ENCODE measurements at regions not wholly inside any gene's neighbourhood (a gene's known extent, or its start where the extent isn't known, plus 50 kb on each side); places are given as distances from the start of the nearest gene placed in this dataset.

DNA sequence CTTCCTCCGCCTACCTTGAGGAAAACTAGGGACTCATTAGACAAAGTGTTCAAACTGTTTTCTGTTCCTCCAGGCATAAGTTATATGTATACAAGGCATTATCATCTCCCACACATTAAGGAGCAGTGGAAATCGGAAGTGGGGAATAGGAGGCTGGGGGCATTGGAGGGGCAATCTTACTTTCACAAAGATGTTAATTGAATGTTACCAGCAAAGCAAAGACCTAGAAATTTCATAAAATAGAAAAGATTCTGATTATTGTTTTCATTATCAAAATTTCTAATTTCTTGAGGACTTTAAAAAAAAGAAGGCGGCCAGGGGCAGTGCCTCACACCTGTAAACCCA lies 501.7 kb upstream of the JARID2 start:
- Histone ChIP-seq H3K36me3 (ENCODE audit: control insufficient read depth in 4 of 4, insufficient read depth in 4 of 4, low read length in 3 of 4) (no peaks in the 10 kb centered on the region), H3K4me3 (ENCODE audit: control insufficient read depth in 1 of 7, extremely low read depth in 1 of 7, insufficient read depth in 4 of 7, low read depth in 2 of 7, low read length in 6 of 7) (no peak overlapping the region), H3K9me3 (ENCODE audit: control extremely low read depth in 1 of 5, control insufficient read depth in 4 of 5, insufficient read depth in 2 of 5, low read depth in 1 of 5, low read length in 4 of 5) (peaks cover 0 to 3% (median 0%) of the 10 kb centered on the region in 5 experiments), H3K4me1 (ENCODE audit: control extremely low read depth in 1 of 4, control insufficient read depth in 4 of 4, insufficient read depth in 4 of 4, low read length in 3 of 4) (peaks cover 2 to 7% (median 6%) of the 10 kb centered on the region in 4 experiments), H3K27ac (ENCODE audit: insufficient read depth in 1 of 2, low read depth in 1 of 2, low read length in 2 of 2, poor library complexity in 1 of 2, severe bottlenecking in 2 of 2) (no peak overlapping the region), H3K27me3 (replicated peaks in 2 of 5; ENCODE audit: control insufficient read depth in 4 of 5, insufficient read depth in 5 of 5, low read length in 4 of 5) (no peaks in the 10 kb centered on the region)
- CTCF ChIA-PET, result no interaction called here
- DNase-seq, result no peak
- WGBS (ENCODE audit: insufficient coverage), result 100% methylated on average over 1 of the region's 3 CpGs
- POLR2A ChIA-PET, result interaction anchor here (0.6 kb wide), 1 partner anchor 487 kb away, joined by 4 read pairs; no protein-coding TSS in a partner anchor

DNA sequence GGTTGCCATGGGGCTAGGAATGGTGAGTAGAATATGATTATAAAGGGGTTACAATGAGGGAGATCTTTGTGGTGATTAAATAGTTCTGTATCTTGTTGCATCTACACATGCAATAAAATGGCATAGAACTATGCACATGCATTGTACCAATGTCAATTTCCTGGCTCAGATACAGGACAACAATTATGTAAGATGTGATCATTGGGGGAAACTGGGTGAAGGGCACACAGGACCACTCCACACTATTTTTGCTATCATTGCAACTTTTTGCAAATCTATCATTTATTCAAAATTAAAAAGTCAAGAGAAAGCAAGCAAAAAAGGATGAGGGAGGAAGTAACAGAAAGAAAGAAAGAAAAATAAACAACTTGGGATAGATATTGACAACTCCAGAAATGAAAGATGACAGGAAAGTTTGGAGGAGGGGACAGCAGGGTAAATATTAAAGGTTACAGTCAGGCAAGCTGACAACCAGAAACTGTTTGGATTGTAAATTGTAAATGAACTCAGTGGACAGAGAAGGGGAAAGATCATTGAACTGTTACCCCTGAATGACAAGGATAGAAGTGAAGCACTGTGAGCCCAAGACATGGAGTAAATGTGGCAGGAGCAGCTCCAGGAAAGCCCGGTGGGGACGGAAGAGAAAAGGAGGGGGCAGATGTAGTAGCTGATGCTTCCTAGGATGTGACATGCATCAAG lies 499.6 kb upstream of the JARID2 start:
- peaks cover 0 to 5% (median 2%) of the 10 kb centered on the region in 4 experiments for H3K4me1 ChIP-seq (ENCODE audit: control extremely low read depth in 1 of 4, control insufficient read depth in 4 of 4, insufficient read depth in 4 of 4, low read length in 3 of 4)
- no peak for DNase-seq
- no peaks in the 10 kb centered on the region for H3K27me3 ChIP-seq (replicated peaks in 2 of 5; ENCODE audit: control insufficient read depth in 4 of 5, insufficient read depth in 5 of 5, low read length in 4 of 5)
- WGBS (ENCODE audit: insufficient coverage), result 100% methylated on average over 2 of the region's 2 CpGs
- ChIA-PET POLR2A (no interaction called here), CTCF (no interaction called here)
- H3K9me3 ChIP-seq (ENCODE audit: control extremely low read depth in 1 of 5, control insufficient read depth in 4 of 5, insufficient read depth in 2 of 5, low read depth in 1 of 5, low read length in 4 of 5), result peaks cover 0 to 3% (median 0%) of the 10 kb centered on the region in 5 experiments
- H3K27ac ChIP-seq (ENCODE audit: insufficient read depth in 1 of 2, low read depth in 1 of 2, low read length in 2 of 2, poor library complexity in 1 of 2, severe bottlenecking in 2 of 2), result no peak overlapping the region
- H3K4me3 ChIP-seq (ENCODE audit: control insufficient read depth in 1 of 7, extremely low read depth in 1 of 7, insufficient read depth in 4 of 7, low read depth in 2 of 7, low read length in 6 of 7), result no peak overlapping the region
- H3K36me3 ChIP-seq (ENCODE audit: control insufficient read depth in 4 of 4, insufficient read depth in 4 of 4, low read length in 3 of 4), result no peaks in the 10 kb centered on the region

DNA sequence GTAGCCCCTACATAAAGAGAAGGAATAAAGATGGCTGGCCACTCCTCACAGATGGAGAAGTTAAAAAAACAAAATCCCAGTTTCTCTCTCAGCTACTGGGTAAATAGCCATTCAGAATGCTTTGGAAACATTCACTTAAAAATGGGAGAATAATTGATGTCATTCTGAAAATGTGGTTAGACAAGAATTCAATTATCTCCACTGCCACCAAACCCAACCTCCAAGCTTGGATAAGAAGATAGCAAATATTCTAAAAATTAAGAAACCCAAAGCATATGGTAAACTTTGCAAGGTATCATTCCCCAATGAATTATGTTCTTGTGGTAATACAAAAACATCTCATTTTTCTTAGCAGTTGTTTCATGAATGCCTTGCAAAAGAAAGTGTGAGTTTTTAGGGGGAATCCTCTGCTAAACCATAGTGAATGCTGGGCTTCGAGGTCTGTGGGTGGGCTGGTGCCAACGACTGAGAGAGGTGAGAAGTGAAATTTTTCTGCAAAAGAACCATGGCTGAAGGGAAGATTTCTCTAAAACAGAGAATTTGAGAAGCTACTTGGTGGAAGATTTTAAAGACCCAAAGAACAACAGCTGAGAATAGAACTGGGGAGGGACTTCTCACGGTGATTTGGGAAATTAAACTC lies 497.9 kb upstream of the JARID2 start:
- DNase-seq, result no peak
- 87% methylated on average over 3 of the region's 3 CpGs for WGBS (ENCODE audit: insufficient coverage)
- Histone ChIP-seq H3K4me3 (ENCODE audit: control insufficient read depth in 1 of 7, extremely low read depth in 1 of 7, insufficient read depth in 4 of 7, low read depth in 2 of 7, low read length in 6 of 7) (no peak overlapping the region), H3K4me1 (ENCODE audit: control extremely low read depth in 1 of 4, control insufficient read depth in 4 of 4, insufficient read depth in 4 of 4, low read length in 3 of 4) (peaks cover 0 to 5% (median 2%) of the 10 kb centered on the region in 4 experiments), H3K9me3 (ENCODE audit: control extremely low read depth in 1 of 5, control insufficient read depth in 4 of 5, insufficient read depth in 2 of 5, low read depth in 1 of 5, low read length in 4 of 5) (peaks cover 0 to 3% (median 0%) of the 10 kb centered on the region in 5 experiments), H3K27ac (ENCODE audit: insufficient read depth in 1 of 2, low read depth in 1 of 2, low read length in 2 of 2, poor library complexity in 1 of 2, severe bottlenecking in 2 of 2) (no peak overlapping the region), H3K36me3 (ENCODE audit: control insufficient read depth in 4 of 4, insufficient read depth in 4 of 4, low read length in 3 of 4) (no peaks in the 10 kb centered on the region), H3K27me3 (replicated peaks in 2 of 5; ENCODE audit: control insufficient read depth in 4 of 5, insufficient read depth in 5 of 5, low read length in 4 of 5) (no peaks in the 10 kb centered on the region)
- ChIA-PET POLR2A (no interaction called here), CTCF (no interaction called here)

DNA sequence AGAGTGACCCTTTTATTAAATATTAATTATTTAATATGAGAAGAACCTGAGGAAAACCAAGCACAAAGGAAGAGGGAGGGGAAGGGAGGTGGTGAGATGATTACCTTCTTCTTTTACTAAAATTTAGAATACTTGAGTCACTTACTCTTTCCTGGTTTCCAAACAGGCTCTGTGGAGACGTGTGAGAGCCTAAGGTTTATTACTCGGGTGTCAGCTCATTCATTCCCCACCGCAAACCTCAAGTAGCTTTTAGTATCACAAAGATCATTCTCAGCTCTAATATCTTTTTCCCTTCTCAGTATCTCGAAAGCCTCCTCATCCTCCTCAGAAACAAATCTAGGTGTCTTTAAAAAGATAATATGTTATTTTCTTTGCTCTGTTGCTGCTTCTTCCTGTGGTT lies 497.2 kb upstream of the JARID2 start:
- no peak overlapping the region for H3K27ac ChIP-seq (ENCODE audit: insufficient read depth in 1 of 2, low read depth in 1 of 2, low read length in 2 of 2, poor library complexity in 1 of 2, severe bottlenecking in 2 of 2)
- H3K36me3 ChIP-seq (ENCODE audit: control insufficient read depth in 4 of 4, insufficient read depth in 4 of 4, low read length in 3 of 4), result no peaks in the 10 kb centered on the region
- peaks cover 0 to 1% (median under 1%) of the 10 kb centered on the region in 4 experiments for H3K4me1 ChIP-seq (ENCODE audit: control extremely low read depth in 1 of 4, control insufficient read depth in 4 of 4, insufficient read depth in 4 of 4, low read length in 3 of 4)
- H3K4me3 ChIP-seq (ENCODE audit: control insufficient read depth in 1 of 7, extremely low read depth in 1 of 7, insufficient read depth in 4 of 7, low read depth in 2 of 7, low read length in 6 of 7), result no peak overlapping the region
- ChIA-PET POLR2A (no interaction called here), CTCF (no interaction called here)
- peaks cover 0 to 3% (median 0%) of the 10 kb centered on the region in 5 experiments for H3K9me3 ChIP-seq (ENCODE audit: control extremely low read depth in 1 of 5, control insufficient read depth in 4 of 5, insufficient read depth in 2 of 5, low read depth in 1 of 5, low read length in 4 of 5)
- 94% methylated on average over 2 of the region's 4 CpGs for WGBS (ENCODE audit: insufficient coverage)
- H3K27me3 ChIP-seq (replicated peaks in 2 of 5; ENCODE audit: control insufficient read depth in 4 of 5, insufficient read depth in 5 of 5, low read length in 4 of 5), result no peaks in the 10 kb centered on the region
- no peak for DNase-seq

DNA sequence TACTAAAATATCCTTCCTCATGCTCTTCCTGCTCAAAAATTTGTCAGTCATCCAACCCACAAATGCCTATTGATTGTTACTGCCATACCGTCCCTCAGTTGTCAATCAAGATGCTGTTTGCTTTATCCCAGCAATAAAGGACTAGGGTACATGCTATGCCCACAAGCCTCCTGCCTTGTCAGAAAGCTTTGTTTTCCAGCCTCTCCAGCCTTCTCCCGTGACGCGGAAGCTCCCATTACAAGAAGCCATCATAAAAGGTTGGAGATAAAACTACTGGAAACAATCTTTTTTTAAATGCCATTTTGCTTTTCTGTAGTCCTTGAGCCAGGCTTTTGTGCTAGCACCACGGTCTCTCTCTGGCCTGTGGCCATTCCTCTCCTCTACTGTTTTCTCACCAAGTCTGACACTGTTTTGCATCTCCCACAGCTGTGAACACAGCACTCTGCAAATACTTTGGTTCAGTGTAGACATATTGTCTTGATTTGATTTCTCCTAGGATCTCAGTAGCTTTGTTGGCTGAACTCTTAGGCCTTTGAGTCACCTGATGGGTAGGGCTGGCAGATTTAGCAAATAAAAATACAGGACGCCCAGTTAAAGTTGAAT lies 495.7 kb upstream of the JARID2 start:
- Histone ChIP-seq H3K4me3 (ENCODE audit: control insufficient read depth in 1 of 7, extremely low read depth in 1 of 7, insufficient read depth in 4 of 7, low read depth in 2 of 7, low read length in 6 of 7) (no peak overlapping the region), H3K27me3 (replicated peaks in 2 of 5; ENCODE audit: control insufficient read depth in 4 of 5, insufficient read depth in 5 of 5, low read length in 4 of 5) (no peaks in the 10 kb centered on the region), H3K36me3 (ENCODE audit: control insufficient read depth in 4 of 4, insufficient read depth in 4 of 4, low read length in 3 of 4) (no peaks in the 10 kb centered on the region), H3K27ac (ENCODE audit: insufficient read depth in 1 of 2, low read depth in 1 of 2, low read length in 2 of 2, poor library complexity in 1 of 2, severe bottlenecking in 2 of 2) (no peak overlapping the region), H3K4me1 (ENCODE audit: control extremely low read depth in 1 of 4, control insufficient read depth in 4 of 4, insufficient read depth in 4 of 4, low read length in 3 of 4) (no peaks in the 10 kb centered on the region), H3K9me3 (ENCODE audit: control extremely low read depth in 1 of 5, control insufficient read depth in 4 of 5, insufficient read depth in 2 of 5, low read depth in 1 of 5, low read length in 4 of 5) (peaks cover 0 to 3% (median 0%) of the 10 kb centered on the region in 5 experiments)
- ChIA-PET POLR2A (interaction anchor here (0.7 kb wide), 1 partner anchor 316 kb away, joined by 3 read pairs; no protein-coding TSS in a partner anchor), CTCF (no interaction called here)
- DNase-seq, result no peak
- 93% methylated on average over 5 of the region's 6 CpGs for whole genome bisulfite sequencing (ENCODE audit: insufficient coverage)

DNA sequence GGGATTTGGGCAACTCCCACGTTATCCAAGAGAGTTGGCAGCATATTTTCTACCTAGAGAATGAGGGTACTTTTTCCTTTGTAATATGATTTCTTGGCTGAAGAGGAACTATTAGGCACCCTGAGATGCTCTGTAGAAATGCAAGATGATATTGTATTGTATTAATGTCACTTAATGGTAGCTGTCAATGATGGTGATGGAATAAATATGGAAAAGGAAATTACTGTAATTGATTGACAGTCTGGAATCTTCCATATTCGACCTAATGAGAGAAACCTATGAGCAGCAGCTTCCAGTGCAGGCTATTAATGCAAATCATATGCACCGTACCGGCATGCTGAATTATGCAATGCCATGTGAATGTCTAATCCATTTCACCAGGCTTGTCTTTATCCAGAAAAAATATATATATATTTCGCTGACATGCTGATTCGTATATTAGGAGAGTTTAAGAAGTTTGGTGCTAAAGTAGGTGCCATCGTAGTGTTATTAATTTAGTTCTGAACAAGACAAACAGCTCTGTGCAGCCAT lies 494.2 kb upstream of the JARID2 start:
- H3K27me3 ChIP-seq (replicated peaks in 2 of 5; ENCODE audit: control insufficient read depth in 4 of 5, insufficient read depth in 5 of 5, low read length in 4 of 5), result no peaks in the 10 kb centered on the region
- H3K9me3 ChIP-seq (ENCODE audit: control extremely low read depth in 1 of 5, control insufficient read depth in 4 of 5, insufficient read depth in 2 of 5, low read depth in 1 of 5, low read length in 4 of 5), result no peaks in the 10 kb centered on the region
- ChIA-PET CTCF (no interaction called here), POLR2A (no interaction called here)
- H3K36me3 ChIP-seq (ENCODE audit: control insufficient read depth in 4 of 4, insufficient read depth in 4 of 4, low read length in 3 of 4), result no peaks in the 10 kb centered on the region
- H3K27ac ChIP-seq (ENCODE audit: insufficient read depth in 1 of 2, low read depth in 1 of 2, low read length in 2 of 2, poor library complexity in 1 of 2, severe bottlenecking in 2 of 2), result no peak overlapping the region
- no peak overlapping the region for H3K4me3 ChIP-seq (ENCODE audit: control insufficient read depth in 1 of 7, extremely low read depth in 1 of 7, insufficient read depth in 4 of 7, low read depth in 2 of 7, low read length in 6 of 7)
- DNase-seq, result no peak
- H3K4me1 ChIP-seq (ENCODE audit: control extremely low read depth in 1 of 4, control insufficient read depth in 4 of 4, insufficient read depth in 4 of 4, low read length in 3 of 4), result no peaks in the 10 kb centered on the region
- WGBS (ENCODE audit: insufficient coverage), result 100% methylated on average over 1 of the region's 7 CpGs

Measured in common myeloid progenitor, CD34-positive (primary cell).